Activated CD8-positive, alpha-beta memory T cell treated with anti-CD3 and anti-CD28 coated beads for 24 hours (primary cell): ENCODE measurements at regions not wholly inside any gene's neighbourhood (a gene's known extent, or its start where the extent isn't known, plus 50 kb on each side); places are given as distances from the start of the nearest gene placed in this dataset.

Experiments
- DNase-seq: peaks from one replicate; pipeline ENCODE4 v3.0.0-alpha.2; 2020

GRCh38 chr6:166046226-166046625 lies 121.4 kb downstream of the TBXT start:
- DNase-seq = no peak

- DNase-seq = no peak
Measured at GRCh38 chr6:166045860-166046200, 121.8 kb downstream of the TBXT start.

- no peak for DNase-seq
Measured at GRCh38 chr6:166045173-166045859, 122.3 kb downstream of the TBXT start.

GRCh38 chr6:166041277-166041676 lies 126.4 kb downstream of the TBXT start:
- DNase-seq = no peak

- no peak for DNase-seq
Measured at GRCh38 chr6:166040292-166040691, 127.4 kb downstream of the TBXT start.

GRCh38 chr6:166036316-166037095 lies 131.1 kb downstream of the TBXT start:
- DNase-seq = no peak

- no peak for DNase-seq
Measured at GRCh38 chr6:166032366-166033200, 135.1 kb downstream of the TBXT start.

GRCh38 chr6:166031275-166031674 lies 136.4 kb downstream of the TBXT start:
- no peak for DNase-seq

- no peak for DNase-seq
Measured at GRCh38 chr6:166029506-166029905, 138.1 kb downstream of the TBXT start.

- DNase-seq = no peak
Measured at GRCh38 chr6:166027761-166028160, 139.9 kb downstream of the TBXT start.

- no peak for DNase-seq
Measured at GRCh38 chr6:166026586-166027126, 141.0 kb downstream of the TBXT start.

GRCh38 chr6:166025149-166025898 lies 142.3 kb downstream of the TBXT start:
- no peak for DNase-seq

GRCh38 chr6:166024252-166024651 lies 143.4 kb downstream of the TBXT start:
- DNase-seq = no peak

GRCh38 chr6:166023273-166023989 lies 144.2 kb downstream of the TBXT start:
- no peak for DNase-seq

GRCh38 chr6:166021429-166021828 lies 146.2 kb downstream of the TBXT start:
- no peak for DNase-seq

- no peak for DNase-seq
Measured at GRCh38 chr6:166019214-166019613, 148.4 kb downstream of the TBXT start.

- no peak for DNase-seq
Measured at GRCh38 chr6:166017032-166017635, 150.5 kb downstream of the TBXT start.

GRCh38 chr6:166014966-166015365 lies 152.7 kb downstream of the TBXT start:
- no peak for DNase-seq

GRCh38 chr6:166010136-166010960 lies 157.3 kb downstream of the TBXT start:
- no peak for DNase-seq

- no peak for DNase-seq
Measured at GRCh38 chr6:166009385-166010031, 158.1 kb downstream of the TBXT start.
